ENCODE measurements at regions not wholly inside any gene's neighbourhood (a gene's known extent, or its start where the extent isn't known, plus 50 kb on each side); places are given as distances from the start of the nearest gene placed in this dataset.
"Not testable (repeated sequence)": the region's sequence is repeated elsewhere in the genome, so short reads cannot be mapped to it uniquely, and the experiment has no call there.

GRCh38 chr10:61010863-61011262, 66.9 kb upstream of the RHOBTB1 start:
- TF ChIP-seq, protein P1, sequence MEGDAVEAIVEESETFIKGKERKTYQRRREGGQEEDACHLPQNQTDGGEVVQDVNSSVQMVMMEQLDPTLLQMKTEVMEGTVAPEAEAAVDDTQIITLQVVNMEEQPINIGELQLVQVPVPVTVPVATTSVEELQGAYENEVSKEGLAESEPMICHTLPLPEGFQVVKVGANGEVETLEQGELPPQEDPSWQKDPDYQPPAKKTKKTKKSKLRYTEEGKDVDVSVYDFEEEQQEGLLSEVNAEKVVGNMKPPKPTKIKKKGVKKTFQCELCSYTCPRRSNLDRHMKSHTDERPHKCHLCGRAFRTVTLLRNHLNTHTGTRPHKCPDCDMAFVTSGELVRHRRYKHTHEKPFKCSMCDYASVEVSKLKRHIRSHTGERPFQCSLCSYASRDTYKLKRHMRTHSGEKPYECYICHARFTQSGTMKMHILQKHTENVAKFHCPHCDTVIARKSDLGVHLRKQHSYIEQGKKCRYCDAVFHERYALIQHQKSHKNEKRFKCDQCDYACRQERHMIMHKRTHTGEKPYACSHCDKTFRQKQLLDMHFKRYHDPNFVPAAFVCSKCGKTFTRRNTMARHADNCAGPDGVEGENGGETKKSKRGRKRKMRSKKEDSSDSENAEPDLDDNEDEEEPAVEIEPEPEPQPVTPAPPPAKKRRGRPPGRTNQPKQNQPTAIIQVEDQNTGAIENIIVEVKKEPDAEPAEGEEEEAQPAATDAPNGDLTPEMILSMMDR (IDR thresholded peaks at IDR 0.05): no peak
- Histone ChIP-seq H3K9me3 (no peaks in the 10 kb centered on the region), H3K4me3 (no peak overlapping the region), H3K36me3 (no peaks in the 10 kb centered on the region), H3K27ac (no peak overlapping the region), H3K27me3 (no peaks in the 10 kb centered on the region), H3K4me1 (no peaks in the 10 kb centered on the region)
- intact Hi-C loops (cut with DNase I): no loop called here
- no peak for DNase-seq
- ATAC-seq: no peak

DNA sequence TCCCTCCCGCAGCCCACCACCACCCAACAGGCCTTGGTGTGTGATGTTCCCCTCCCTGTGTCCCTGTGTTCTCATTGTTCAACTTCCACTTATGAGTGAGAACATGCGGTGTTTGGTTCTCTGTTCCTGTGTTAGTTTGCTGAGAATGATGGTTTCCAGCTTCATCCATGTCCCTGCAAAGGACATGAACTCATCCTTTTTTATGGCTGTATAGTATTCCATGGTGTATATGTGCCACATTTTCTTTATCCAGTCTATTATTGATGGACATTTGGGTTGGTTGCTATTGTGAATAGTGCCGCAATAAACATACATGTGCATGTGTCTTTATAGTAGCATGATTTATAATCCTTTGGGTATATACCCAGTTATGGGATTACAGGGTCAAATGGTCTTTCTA, 59.1 kb upstream of the RHOBTB1 start:
- H3K36me3 ChIP-seq; H3K27ac ChIP-seq; H3K4me3 ChIP-seq; ATAC-seq; DNase-seq; H3K9me3 ChIP-seq; H3K4me1 ChIP-seq; intact Hi-C loops (cut with DNase I): not testable (repeated sequence)
- H3K27me3 ChIP-seq: peaks cover 0 to 40% of the 10 kb centered on the region in 2 donors

DNA sequence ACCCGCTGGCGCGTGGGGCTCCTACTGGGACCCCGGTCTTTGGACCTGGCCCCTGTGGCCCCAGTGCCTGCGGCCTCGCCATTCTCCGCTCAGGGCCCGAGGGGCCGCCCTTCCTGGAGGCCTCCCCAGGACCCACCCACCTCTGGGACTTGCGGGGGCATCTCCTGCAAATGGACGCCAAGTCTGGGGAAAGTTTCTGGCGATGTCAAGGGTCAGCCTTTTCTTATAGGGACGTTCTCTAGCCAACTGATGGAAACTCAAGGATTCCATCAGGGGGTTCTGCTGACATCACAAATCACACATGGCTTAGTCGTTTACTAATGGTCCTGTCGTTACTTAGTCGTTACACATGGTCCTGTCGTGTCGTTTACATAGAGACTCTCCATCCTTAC, 57.7 kb upstream of the RHOBTB1 start:
- H3K4me3 ChIP-seq: peak overlapping the region; percentile 17 to 30
- TF ChIP-seq, protein P1 (IDR thresholded peaks at IDR 0.05): no peak
- intact Hi-C loops (cut with DNase I): no loop called here
- no peak for DNase-seq
- H3K27ac ChIP-seq: no peak overlapping the region
- H3K27me3 ChIP-seq: peaks cover 0 to 40% of the 10 kb centered on the region in 2 donors
- peaks cover 0 to 4% of the 10 kb centered on the region in 2 donors for H3K4me1 ChIP-seq
- H3K36me3 ChIP-seq: no peaks in the 10 kb centered on the region
- H3K9me3 ChIP-seq: no peaks in the 10 kb centered on the region
- ATAC-seq: no peak

GRCh38 chr10:61000769-61001730, 57.1 kb upstream of the RHOBTB1 start:
- H3K36me3 ChIP-seq: no peaks in the 10 kb centered on the region
- peaks cover 0 to 40% of the 10 kb centered on the region in 2 donors for H3K27me3 ChIP-seq
- DNase-seq: peak in 2 of 4 donors; percentile 55 to 80
- peak; percentile 71 for ATAC-seq
- intact Hi-C loops (cut with DNase I): no loop called here
- no peak overlapping the region for H3K27ac ChIP-seq
- peaks cover 0 to 4% of the 10 kb centered on the region in 2 donors for H3K4me1 ChIP-seq
- no peaks in the 10 kb centered on the region for H3K9me3 ChIP-seq
- H3K4me3 ChIP-seq: peak overlapping the region; percentile 17 to 30
- TF ChIP-seq, protein P1 (IDR thresholded peaks at IDR 0.05): no peak

DNA sequence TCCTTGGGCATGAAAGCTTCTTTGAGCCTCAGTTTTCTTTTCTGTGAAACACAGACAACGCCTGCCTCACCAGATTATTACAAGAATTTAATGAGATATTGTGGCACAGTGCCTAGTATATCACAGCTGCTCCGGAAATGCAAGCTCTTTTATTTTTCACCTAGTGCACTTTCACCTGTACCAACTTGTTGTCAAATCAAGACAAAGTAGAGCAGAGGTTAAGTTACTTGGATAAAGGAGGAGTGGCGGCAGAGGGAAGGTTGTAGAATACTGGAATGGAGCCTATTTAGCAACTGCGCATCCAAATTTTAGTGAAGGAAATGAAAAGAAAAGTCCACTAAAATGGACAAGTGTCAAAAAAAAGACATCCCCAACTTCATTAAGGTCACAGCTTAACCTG, 54.9 kb upstream of the RHOBTB1 start:
- intact Hi-C loops (cut with DNase I): no loop called here
- no peaks in the 10 kb centered on the region for H3K9me3 ChIP-seq
- peaks cover 0 to 40% of the 10 kb centered on the region in 2 donors for H3K27me3 ChIP-seq
- no peak overlapping the region for H3K4me3 ChIP-seq
- no peak overlapping the region for H3K27ac ChIP-seq
- TF ChIP-seq, protein P1 (IDR thresholded peaks at IDR 0.05): no peak
- H3K4me1 ChIP-seq: peaks cover 0 to 4% of the 10 kb centered on the region in 2 donors
- no peaks in the 10 kb centered on the region for H3K36me3 ChIP-seq
- no peak for ATAC-seq
- no peak for DNase-seq

Data from left lung (tissue), 4 donors.